GM18499 (cell line): ENCODE measurements at regions not wholly inside any gene's neighbourhood (a gene's known extent, or its start where the extent isn't known, plus 50 kb on each side); places are given as distances from the start of the nearest gene placed in this dataset.
"Not testable (repeated sequence)": the region's sequence is repeated elsewhere in the genome, so short reads cannot be mapped to it uniquely, and the experiment has no call there.

Source experiments
- ATAC-seq: cut with Tn5 transposase; IDR thresholded peaks from one replicate; pipeline ENCODE4 v1.9.1; 2021; ENCODE audit warnings: moderate number of reproducible peaks; ENCODE audit not compliant: insufficient read depth, unreplicated experiment

GRCh38 chr3:8327739-8328138 is 173.9 kb upstream of the LMCD1 start:
- ATAC-seq: no peak

GRCh38 chr3:8328967-8329366 is 172.7 kb upstream of the LMCD1 start:
- no peak for ATAC-seq

- no peak for ATAC-seq
Observed at GRCh38 chr3:8329598-8329997, 172.0 kb upstream of the LMCD1 start.

- no peak for ATAC-seq
Observed at GRCh38 chr3:8336456-8336855, 165.2 kb upstream of the LMCD1 start.

GRCh38 chr3:8338424-8338823 is 163.2 kb upstream of the LMCD1 start:
- no peak for ATAC-seq

GRCh38 chr3:8341821-8342247 is 159.8 kb upstream of the LMCD1 start:
- no peak for ATAC-seq

- no peak for ATAC-seq
Observed at GRCh38 chr3:8343058-8343457, 158.6 kb upstream of the LMCD1 start.

GRCh38 chr3:8345398-8345797 is 156.2 kb upstream of the LMCD1 start:
- no peak for ATAC-seq

GRCh38 chr3:8348076-8348475 is 153.5 kb upstream of the LMCD1 start:
- ATAC-seq: no peak

- ATAC-seq: no peak
Observed at GRCh38 chr3:8352475-8352874, 149.1 kb upstream of the LMCD1 start.

- ATAC-seq: no peak
Observed at GRCh38 chr3:8353364-8353763, 148.3 kb upstream of the LMCD1 start.

GRCh38 chr3:8355346-8355745 is 146.3 kb upstream of the LMCD1 start:
- no peak for ATAC-seq

- ATAC-seq: not testable (repeated sequence)
Observed at GRCh38 chr3:8356066-8356465, 145.6 kb upstream of the LMCD1 start.

- ATAC-seq: no peak
Observed at GRCh38 chr3:8357859-8358258, 143.8 kb upstream of the LMCD1 start.

- ATAC-seq: no peak
Observed at GRCh38 chr3:8359133-8359532, 142.5 kb upstream of the LMCD1 start.

- no peak for ATAC-seq
Observed at GRCh38 chr3:8363200-8363599, 138.4 kb upstream of the LMCD1 start.

- no peak for ATAC-seq
Observed at GRCh38 chr3:8365541-8365940, 136.1 kb upstream of the LMCD1 start.

- ATAC-seq: no peak
Observed at GRCh38 chr3:8366219-8366810, 135.3 kb upstream of the LMCD1 start.

- no peak for ATAC-seq
Observed at GRCh38 chr3:8368598-8368997, 133.0 kb upstream of the LMCD1 start.

- ATAC-seq: no peak
Observed at GRCh38 chr3:8369638-8370037, 132.0 kb upstream of the LMCD1 start.

GRCh38 chr3:8371085-8371551 is 130.5 kb upstream of the LMCD1 start:
- no peak for ATAC-seq

GRCh38 chr3:8371960-8372463 is 129.6 kb upstream of the LMCD1 start:
- ATAC-seq: no peak
